LNCAP (cell line): ENCODE measurements at regions not wholly inside any gene's neighbourhood (a gene's known extent, or its start where the extent isn't known, plus 50 kb on each side); places are given as distances from the start of the nearest gene placed in this dataset.

Experiments used
- TF ChIP-seq, protein P1 (sequence below): fragments of 450-650 bp; IDR thresholded peaks from 2 replicates; pipeline ENCODE4 v1.5.1; 2017; ENCODE audit warnings: mild to moderate bottlenecking

DNA sequence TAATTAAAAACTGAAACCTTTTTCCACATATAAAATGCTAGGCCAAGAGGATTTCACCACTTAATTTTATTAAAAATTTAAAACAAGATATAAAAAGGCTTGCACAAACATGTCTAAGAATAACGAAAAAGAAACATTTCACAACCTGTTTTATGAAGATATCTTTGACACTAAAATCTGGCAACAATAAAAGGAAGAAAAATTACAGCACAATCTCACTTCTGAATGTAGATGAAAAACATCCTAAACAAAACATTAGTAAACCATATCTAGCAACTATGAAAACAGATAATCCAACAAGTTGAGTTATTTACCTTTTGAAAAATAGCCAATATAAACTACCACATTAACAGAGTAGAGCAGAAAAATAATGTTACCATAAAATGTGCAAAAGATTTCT lies 185.4 kb upstream of the MMADHC start:
- TF ChIP-seq, protein P1, sequence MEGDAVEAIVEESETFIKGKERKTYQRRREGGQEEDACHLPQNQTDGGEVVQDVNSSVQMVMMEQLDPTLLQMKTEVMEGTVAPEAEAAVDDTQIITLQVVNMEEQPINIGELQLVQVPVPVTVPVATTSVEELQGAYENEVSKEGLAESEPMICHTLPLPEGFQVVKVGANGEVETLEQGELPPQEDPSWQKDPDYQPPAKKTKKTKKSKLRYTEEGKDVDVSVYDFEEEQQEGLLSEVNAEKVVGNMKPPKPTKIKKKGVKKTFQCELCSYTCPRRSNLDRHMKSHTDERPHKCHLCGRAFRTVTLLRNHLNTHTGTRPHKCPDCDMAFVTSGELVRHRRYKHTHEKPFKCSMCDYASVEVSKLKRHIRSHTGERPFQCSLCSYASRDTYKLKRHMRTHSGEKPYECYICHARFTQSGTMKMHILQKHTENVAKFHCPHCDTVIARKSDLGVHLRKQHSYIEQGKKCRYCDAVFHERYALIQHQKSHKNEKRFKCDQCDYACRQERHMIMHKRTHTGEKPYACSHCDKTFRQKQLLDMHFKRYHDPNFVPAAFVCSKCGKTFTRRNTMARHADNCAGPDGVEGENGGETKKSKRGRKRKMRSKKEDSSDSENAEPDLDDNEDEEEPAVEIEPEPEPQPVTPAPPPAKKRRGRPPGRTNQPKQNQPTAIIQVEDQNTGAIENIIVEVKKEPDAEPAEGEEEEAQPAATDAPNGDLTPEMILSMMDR: no peak

DNA sequence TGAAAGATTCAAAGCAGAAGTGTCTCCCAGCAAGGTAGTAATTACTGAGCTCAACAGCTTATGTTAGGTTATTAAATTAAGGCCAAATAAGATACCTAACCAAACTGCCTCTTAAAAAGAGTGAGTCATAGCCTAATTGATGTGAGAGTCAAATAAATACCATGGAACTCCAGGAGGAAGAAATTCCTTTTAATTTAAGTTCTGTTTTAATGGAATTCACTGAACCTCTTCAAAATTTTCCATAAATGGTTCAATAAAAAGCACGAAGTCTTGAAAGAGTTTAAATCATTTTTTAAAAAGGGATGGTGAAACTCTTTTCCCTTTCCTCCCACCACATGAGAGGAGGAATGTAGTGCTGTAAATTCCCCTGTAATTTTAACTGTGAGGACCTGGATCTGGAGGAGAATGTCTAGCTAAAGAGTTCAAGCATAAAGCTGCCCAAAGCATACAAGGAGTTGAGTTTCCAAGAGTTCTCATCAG lies 180.8 kb upstream of the MMADHC start:
- TF ChIP-seq, protein P1: no peak

DNA sequence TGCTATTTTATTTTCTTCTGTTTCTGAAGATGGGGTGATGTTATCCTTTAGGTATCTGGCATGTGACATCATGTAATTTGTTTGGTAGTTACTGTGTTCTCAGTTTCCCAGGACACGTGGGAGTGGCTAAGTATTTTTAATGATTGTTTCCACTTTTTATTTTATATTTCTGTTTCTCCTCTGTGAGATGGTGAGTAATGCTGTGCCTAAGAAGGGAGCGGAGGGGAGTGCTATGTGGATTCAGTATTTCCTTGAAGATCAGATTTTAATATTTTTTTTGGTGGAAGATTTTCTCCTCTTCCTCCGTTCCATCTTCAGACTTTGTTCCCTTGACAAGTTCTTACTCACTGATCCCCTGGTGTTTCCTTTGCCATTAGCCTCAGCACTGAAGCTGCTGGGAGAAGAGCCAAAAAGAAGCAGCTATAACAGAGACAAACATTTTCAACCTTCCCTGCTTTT lies 180.0 kb upstream of the MMADHC start:
- TF ChIP-seq, protein P1: no peak

DNA sequence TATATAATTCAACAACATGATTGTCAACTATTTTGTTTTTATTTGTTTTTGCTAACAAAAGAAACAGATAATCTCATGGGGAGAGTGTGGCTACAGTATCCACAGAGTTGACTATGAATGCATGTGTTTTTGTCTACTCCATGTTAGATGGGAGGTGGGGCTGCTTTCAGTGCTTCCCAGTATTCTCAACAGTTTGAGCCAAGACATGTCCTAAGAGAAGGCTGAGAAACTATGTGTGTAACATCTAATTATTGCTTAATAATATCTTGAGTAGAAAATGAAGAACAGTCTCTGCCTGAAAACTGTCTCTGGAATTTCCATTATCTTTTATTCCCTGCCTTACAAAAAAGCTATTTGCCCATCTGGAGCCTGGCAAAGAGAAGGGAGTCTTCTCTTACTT lies 178.8 kb upstream of the MMADHC start:
- TF ChIP-seq, protein P1: no peak

DNA sequence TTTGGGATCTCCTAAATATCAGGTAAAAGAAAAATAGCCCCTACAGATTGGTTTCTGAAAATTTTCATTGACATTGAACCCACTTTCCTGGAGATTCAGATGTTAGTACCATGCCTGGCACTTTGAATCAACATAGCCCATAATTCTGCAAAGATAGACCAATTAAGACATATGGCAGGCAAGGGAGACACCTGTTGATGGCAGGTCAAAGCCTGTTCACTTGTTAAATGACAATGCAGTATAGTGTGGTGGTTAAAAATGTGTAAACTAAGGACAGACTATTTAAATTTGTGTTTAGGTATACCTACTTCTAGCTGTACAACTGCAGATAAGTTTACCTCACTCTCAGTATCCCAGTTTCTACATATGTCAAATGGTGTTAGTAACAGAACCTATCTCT lies 178.1 kb upstream of the MMADHC start:
- TF ChIP-seq, protein P1: no peak

DNA sequence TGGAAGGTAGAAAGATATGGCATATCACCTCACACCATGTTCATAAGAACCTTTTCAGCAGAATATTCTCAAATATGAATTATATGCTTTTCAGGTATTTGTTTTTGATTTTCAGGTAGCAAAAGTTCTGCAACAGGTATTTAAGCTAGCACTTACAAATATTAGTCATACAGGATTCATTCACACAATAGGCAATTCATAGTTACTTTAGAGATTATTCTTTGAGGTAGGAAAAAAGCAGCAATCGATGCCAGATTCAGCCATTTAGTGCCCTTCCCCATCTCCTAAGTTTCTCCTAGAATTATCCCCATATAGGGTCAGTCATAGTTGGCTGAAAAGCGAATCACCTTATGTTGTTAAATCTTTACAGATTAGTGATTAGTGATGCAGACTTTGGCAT lies 177.4 kb upstream of the MMADHC start:
- TF ChIP-seq, protein P1: no peak

DNA sequence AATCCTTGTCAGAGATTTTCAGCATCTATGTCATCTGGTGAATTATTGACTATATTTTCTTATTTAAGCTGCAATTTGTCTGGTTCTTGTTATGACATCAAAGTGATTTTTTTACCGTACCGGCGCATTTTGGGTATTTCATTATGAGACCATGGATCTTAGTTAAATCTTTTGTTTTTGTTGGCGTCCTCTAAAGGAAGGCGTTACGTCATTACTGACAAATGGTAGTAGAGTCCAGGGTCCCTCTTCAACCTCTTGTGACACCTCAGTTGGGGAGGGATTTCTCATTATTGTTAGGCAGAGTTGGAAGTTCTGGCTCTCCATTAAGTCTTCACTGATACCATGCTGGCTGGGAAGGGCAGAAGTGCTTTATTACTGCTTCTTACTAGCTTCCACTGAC lies 175.8 kb upstream of the MMADHC start:
- TF ChIP-seq, protein P1: no peak

DNA sequence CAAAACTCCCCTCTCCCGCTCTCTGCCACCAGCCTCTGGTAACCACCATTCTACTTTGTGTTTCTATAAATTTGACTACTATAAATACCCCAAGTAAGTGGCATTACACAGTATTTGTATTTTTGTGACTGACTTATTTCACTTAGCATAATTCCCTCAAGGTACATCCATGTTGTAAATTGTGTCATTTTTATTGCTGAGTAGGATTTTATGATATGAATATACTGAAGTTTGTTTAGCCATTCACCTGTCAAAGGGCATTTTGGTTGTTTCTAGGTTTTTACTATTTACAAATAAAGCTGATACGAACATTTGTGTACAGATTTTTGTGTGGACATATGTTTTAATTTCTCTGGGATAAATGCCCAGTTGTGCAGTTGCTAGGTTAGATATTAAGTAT lies 174.0 kb upstream of the MMADHC start:
- TF ChIP-seq, protein P1: no peak
